Keratinocyte (primary cell): ENCODE measurements at regions not wholly inside any gene's neighbourhood (a gene's known extent, or its start where the extent isn't known, plus 50 kb on each side); places are given as distances from the start of the nearest gene placed in this dataset.

Source experiments
- DNase-seq: peaks from one replicate; pipeline ENCODE4 v3.0.0-alpha.2; 2011; ENCODE audit warnings: low read depth, missing footprints, low spot score
- FAIRE-seq: peaks from 2 replicates; lab custom pipeline; 2011; peaks lifted over from hg19 to GRCh38; lab: Jason Lieb, UNC
- H2AFZ ChIP-seq: 2 replicates; pipeline ENCODE4 v1.6.0; 2012; ENCODE audit warnings: low read length, control low read depth, inconsistent platforms; ENCODE audit not compliant: control insufficient read depth
- H3K27ac ChIP-seq: 2 replicates; pipeline ENCODE4 v1.5.1; 2011; ENCODE audit warnings: low read length; ENCODE audit not compliant: control insufficient read depth, insufficient read depth
- H3K27me3 ChIP-seq: 3 replicates; pipeline ENCODE4 v1.6.0; 2011; ENCODE audit warnings: low read length; ENCODE audit not compliant: control insufficient read depth, insufficient read depth; ENCODE audit errors: extremely low read depth
- H3K36me3 ChIP-seq, 2 experiments: 2 replicates in 1 of 2; 3 replicates in 1 of 2; pipeline ENCODE4 v1.5.1; 2011; ENCODE audit warnings: low read length in 2 of 2, mild to moderate bottlenecking in 1 of 2; ENCODE audit not compliant: control insufficient read depth in 2 of 2, insufficient read depth in 2 of 2; ENCODE audit errors: extremely low read depth in 1 of 2
- H3K4me1 ChIP-seq: 3 replicates; pipeline ENCODE4 v1.5.1; 2011; ENCODE audit warnings: low read length; ENCODE audit not compliant: control insufficient read depth, insufficient read depth; ENCODE audit errors: extremely low read depth
- H3K4me2 ChIP-seq: 3 replicates; pipeline ENCODE4 v1.6.0; 2011; ENCODE audit warnings: low read depth, low read length; ENCODE audit not compliant: control insufficient read depth, insufficient read depth; ENCODE audit errors: extremely low read depth
- H3K4me3 ChIP-seq, 3 experiments: fragments of 200-600 bp in 1 of 3; sonication (generic) in 1 of 3; 2 replicates in 2 of 3; 3 replicates in 1 of 3; pipeline ENCODE4 v1.5.1; 2011 to 2016; ENCODE audit warnings: low read length in 3 of 3, mild to moderate bottlenecking in 3 of 3, control low read depth in 2 of 3, inconsistent platforms in 1 of 3, low read depth in 1 of 3, mixed read lengths in 1 of 3, mixed run types in 1 of 3, moderate library complexity in 1 of 3; ENCODE audit not compliant: control insufficient read depth in 2 of 3, insufficient read depth in 2 of 3; ENCODE audit errors: extremely low read depth in 1 of 3
- H3K79me2 ChIP-seq: 2 replicates; pipeline ENCODE4 v1.6.0; 2012; ENCODE audit warnings: low read length; ENCODE audit not compliant: control insufficient read depth, insufficient read depth
- H3K9ac ChIP-seq: 3 replicates; pipeline ENCODE4 v1.6.0; 2011; ENCODE audit warnings: low read length; ENCODE audit not compliant: control insufficient read depth, insufficient read depth; ENCODE audit errors: extremely low read depth
- H3K9me1 ChIP-seq: 3 replicates; pipeline ENCODE4 v1.6.0; 2011; ENCODE audit warnings: low read length; ENCODE audit not compliant: control insufficient read depth, insufficient read depth; ENCODE audit errors: extremely low read depth
- H3K9me3 ChIP-seq: 2 replicates; pipeline ENCODE4 v1.5.1; 2012; ENCODE audit warnings: low read depth, low read length; ENCODE audit not compliant: control insufficient read depth
- H4K20me1 ChIP-seq: 3 replicates; pipeline ENCODE4 v1.6.0; 2011; ENCODE audit warnings: low read length; ENCODE audit not compliant: control insufficient read depth, insufficient read depth; ENCODE audit errors: extremely low read depth
- EZH2 ChIP-seq: IDR thresholded peaks from one replicate; pipeline ENCODE4 v1.6.1; 2012; ENCODE audit warnings: inconsistent platforms, mild to moderate bottlenecking, low read length, moderate library complexity
- dilution Hi-C: fragments of 300-500 bp; cut with MboI; formaldehyde crosslinking; loops from one replicate; pipeline ENCODE4 v1.7.0; 2020; ENCODE audit warnings: low sequenced_read_pairs; ENCODE audit not compliant: extremely low pct_ligation_motif_present
- TF ChIP-seq, protein P1 (sequence below), 3 experiments: IDR thresholded peaks in 1 of 3; conservative IDR thresholded peaks in 1 of 3; optimal IDR thresholded peaks in 1 of 3; 2 replicates in 2 of 3; 3 replicates in 1 of 3; pipeline versions ENCODE3 to v1.5.1; 2011; ENCODE audit warnings: low read length in 3 of 3, mild to moderate bottlenecking in 3 of 3, moderate library complexity in 2 of 3, control low read depth in 1 of 3, inconsistent platforms in 1 of 3; ENCODE audit not compliant: insufficient read depth in 2 of 3; ENCODE audit errors: extremely low read depth in 1 of 3

DNA sequence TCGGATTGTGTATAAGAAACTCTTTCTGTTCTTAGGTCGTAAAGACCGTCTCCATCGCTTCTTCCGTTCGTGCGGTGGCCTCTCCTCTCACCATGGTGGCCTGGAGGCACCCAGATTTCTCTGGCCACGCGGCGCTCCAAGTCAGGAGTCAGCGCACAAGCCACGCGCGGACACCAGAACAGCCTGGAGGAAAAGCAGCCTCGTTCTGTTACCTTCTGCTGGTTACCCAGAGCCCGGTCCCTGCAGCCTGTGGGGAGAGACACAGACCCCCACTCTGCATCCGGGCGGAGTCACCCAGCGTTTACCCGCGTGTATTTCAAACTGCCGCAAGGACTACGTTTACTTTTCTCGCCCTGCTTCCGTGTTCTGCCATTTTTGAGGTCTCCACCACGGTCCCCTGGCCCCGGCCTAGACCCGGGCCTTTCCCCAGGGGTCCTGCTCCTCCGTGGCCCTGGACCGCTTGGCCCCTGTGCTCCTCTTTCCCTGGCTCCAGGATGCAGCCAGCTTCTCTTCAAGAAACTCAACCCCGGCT is 776.1 kb downstream of the BRD1 start:
- dilution Hi-C loops = no loop called here
- DNase-seq = no peak
- H3K9me3 ChIP-seq = peaks cover 4% of the 10 kb centered on the region
- H3K9me1 ChIP-seq = no peaks in the 10 kb centered on the region
- peak overlapping the region in 1 of 3 experiments; percentile 31 for H3K4me3 ChIP-seq
- H3K79me2 ChIP-seq = no peaks in the 10 kb centered on the region
- H3K36me3 ChIP-seq = no peaks in the 10 kb centered on the region
- no peak for FAIRE-seq
- H3K4me1 ChIP-seq = no peaks in the 10 kb centered on the region
- H3K27me3 ChIP-seq = no peaks in the 10 kb centered on the region
- no peaks in the 10 kb centered on the region for H4K20me1 ChIP-seq
- no peak for TF ChIP-seq EZH2
- TF ChIP-seq, protein P1, sequence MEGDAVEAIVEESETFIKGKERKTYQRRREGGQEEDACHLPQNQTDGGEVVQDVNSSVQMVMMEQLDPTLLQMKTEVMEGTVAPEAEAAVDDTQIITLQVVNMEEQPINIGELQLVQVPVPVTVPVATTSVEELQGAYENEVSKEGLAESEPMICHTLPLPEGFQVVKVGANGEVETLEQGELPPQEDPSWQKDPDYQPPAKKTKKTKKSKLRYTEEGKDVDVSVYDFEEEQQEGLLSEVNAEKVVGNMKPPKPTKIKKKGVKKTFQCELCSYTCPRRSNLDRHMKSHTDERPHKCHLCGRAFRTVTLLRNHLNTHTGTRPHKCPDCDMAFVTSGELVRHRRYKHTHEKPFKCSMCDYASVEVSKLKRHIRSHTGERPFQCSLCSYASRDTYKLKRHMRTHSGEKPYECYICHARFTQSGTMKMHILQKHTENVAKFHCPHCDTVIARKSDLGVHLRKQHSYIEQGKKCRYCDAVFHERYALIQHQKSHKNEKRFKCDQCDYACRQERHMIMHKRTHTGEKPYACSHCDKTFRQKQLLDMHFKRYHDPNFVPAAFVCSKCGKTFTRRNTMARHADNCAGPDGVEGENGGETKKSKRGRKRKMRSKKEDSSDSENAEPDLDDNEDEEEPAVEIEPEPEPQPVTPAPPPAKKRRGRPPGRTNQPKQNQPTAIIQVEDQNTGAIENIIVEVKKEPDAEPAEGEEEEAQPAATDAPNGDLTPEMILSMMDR (optimal IDR thresholded peaks at IDR 0.05 in 1 of 3, IDR thresholded peaks at IDR 0.05 in 1 of 3, conservative IDR thresholded peaks at IDR 0.05 in 1 of 3; ENCODE audit: extremely low read depth in 1 of 3, insufficient read depth in 2 of 3, low read length in 3 of 3) = no peak
- no peak overlapping the region for H3K27ac ChIP-seq
- no peak overlapping the region for H3K4me2 ChIP-seq
- H2AFZ ChIP-seq = no peak overlapping the region
- no peak overlapping the region for H3K9ac ChIP-seq

DNA sequence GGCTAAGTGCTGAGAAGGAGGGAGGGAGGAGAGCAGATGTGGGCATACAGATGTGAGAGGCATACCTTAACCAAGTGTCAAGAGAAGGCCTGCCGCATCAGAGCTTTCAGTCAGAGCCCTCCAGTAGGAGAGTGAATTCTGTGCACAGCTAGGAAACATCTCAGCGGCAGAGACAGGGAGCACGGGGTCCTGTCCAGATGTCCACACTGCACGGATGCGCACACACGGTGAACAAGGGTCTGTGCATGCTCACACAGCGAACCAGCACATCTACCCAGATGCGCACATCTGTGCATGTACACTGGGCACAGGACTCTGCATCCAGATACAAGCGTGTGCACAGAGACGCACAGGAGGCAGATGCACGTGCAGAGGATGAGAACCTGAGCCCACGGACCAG is 778.0 kb downstream of the BRD1 start:
- no peak overlapping the region for H3K4me2 ChIP-seq
- FAIRE-seq (no peak), DNase-seq (no peak)
- no peaks in the 10 kb centered on the region for H4K20me1 ChIP-seq
- no peak overlapping the region for H2AFZ ChIP-seq
- TF ChIP-seq EZH2 = no peak
- H3K36me3 ChIP-seq = no peaks in the 10 kb centered on the region
- no peaks in the 10 kb centered on the region for H3K27me3 ChIP-seq
- H3K79me2 ChIP-seq = no peaks in the 10 kb centered on the region
- H3K4me1 ChIP-seq = no peaks in the 10 kb centered on the region
- no peak overlapping the region for H3K27ac ChIP-seq
- H3K9ac ChIP-seq = no peak overlapping the region
- no peaks in the 10 kb centered on the region for H3K9me1 ChIP-seq
- H3K9me3 ChIP-seq = peaks cover 4% of the 10 kb centered on the region
- no peak overlapping the region for H3K4me3 ChIP-seq
- dilution Hi-C loops = no loop called here

DNA sequence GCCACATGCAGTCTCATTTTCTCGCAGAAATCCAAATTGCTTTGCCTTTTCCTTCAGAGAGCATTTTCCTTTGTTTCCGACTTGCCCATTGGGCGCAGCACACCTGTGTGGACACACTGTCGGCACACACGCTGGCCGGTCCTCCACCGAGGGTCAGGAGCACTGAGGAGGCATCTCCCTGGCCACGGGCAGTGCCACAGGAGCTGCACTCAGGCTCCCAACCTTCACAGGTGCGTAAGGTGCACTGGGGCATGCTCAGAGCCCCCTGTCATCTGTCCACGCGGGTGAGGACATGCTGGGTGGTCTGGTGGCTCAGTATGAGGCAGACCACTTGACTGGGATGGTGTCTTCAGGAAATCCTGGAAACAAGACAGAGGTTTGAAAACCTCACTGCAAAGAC is 779.1 kb downstream of the BRD1 start:
- Histone ChIP-seq H3K4me1 (no peaks in the 10 kb centered on the region), H3K4me2 (no peak overlapping the region), H3K27ac (no peak overlapping the region), H3K36me3 (no peaks in the 10 kb centered on the region), H3K4me3 (no peak overlapping the region), H4K20me1 (no peaks in the 10 kb centered on the region), H3K27me3 (no peaks in the 10 kb centered on the region), H3K9me3 (peaks cover 9% of the 10 kb centered on the region), H3K79me2 (no peaks in the 10 kb centered on the region), H2AFZ (no peak overlapping the region), H3K9ac (no peak overlapping the region), H3K9me1 (no peaks in the 10 kb centered on the region)
- TF ChIP-seq, protein P1 (optimal IDR thresholded peaks at IDR 0.05 in 1 of 3, IDR thresholded peaks at IDR 0.05 in 1 of 3, conservative IDR thresholded peaks at IDR 0.05 in 1 of 3; ENCODE audit: extremely low read depth in 1 of 3, insufficient read depth in 2 of 3, low read length in 3 of 3) = no peak
- no peak for TF ChIP-seq EZH2
- no peak for DNase-seq
- dilution Hi-C loops = no loop called here
- no peak for FAIRE-seq
